ENCODE measurements at regions not wholly inside any gene's neighbourhood (a gene's known extent, or its start where the extent isn't known, plus 50 kb on each side); places are given as distances from the start of the nearest gene placed in this dataset.

GRCh38 chr7:148950806-148951205, 66.7 kb upstream of the EZH2 start:
- no peak for DNase-seq (ENCODE audit: low read depth in 2 of 2)

GRCh38 chr7:148944935-148945934, 61.1 kb upstream of the EZH2 start:
- DNase-seq (ENCODE audit: low read depth in 2 of 2) = no peak

GRCh38 chr7:148941598-148942275, 57.6 kb upstream of the EZH2 start:
- no peak for DNase-seq (ENCODE audit: low read depth in 2 of 2)

GRCh38 chr7:148940702-148941597, 56.9 kb upstream of the EZH2 start:
- DNase-seq (ENCODE audit: low read depth in 2 of 2) = peak; percentile 26 to 34

- no peak for DNase-seq (ENCODE audit: low read depth in 2 of 2)
Measured at GRCh38 chr7:148939128-148939755, 55.2 kb upstream of the EZH2 start.

- DNase-seq (ENCODE audit: low read depth in 2 of 2) = no peak
Measured at GRCh38 chr7:148935451-148935850, 51.4 kb upstream of the EZH2 start.

Data from stimulated activated CD8-positive, alpha-beta memory T cell treated with anti-CD3 and anti-CD28 coated beads, Interleukin-7, amount 100 ng/mL, for 1 hour (primary cell).